ENCODE measurements at regions not wholly inside any gene's neighbourhood (a gene's known extent, or its start where the extent isn't known, plus 50 kb on each side); places are given as distances from the start of the nearest gene placed in this dataset.

DNA sequence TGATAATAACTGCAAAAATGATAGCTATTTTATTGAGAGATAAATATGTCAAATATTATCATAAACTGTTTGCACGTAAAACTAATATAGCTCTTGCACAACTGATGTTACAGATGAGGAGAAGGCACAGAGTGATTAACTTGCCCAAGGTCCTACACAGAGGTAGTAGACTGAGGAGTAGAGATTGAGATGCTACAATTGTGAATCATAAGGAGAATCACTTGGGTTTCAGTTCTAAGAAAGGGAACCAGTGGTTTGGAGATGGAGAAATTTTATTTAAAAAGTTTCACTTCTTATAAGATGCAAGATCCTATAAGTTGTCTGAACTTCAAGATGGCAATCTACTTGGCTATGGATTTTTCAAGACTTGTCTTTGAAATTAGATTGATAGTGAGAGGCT lies 224.8 kb upstream of the RAG2 start (continued):
- TF ChIP-seq, protein P1, sequence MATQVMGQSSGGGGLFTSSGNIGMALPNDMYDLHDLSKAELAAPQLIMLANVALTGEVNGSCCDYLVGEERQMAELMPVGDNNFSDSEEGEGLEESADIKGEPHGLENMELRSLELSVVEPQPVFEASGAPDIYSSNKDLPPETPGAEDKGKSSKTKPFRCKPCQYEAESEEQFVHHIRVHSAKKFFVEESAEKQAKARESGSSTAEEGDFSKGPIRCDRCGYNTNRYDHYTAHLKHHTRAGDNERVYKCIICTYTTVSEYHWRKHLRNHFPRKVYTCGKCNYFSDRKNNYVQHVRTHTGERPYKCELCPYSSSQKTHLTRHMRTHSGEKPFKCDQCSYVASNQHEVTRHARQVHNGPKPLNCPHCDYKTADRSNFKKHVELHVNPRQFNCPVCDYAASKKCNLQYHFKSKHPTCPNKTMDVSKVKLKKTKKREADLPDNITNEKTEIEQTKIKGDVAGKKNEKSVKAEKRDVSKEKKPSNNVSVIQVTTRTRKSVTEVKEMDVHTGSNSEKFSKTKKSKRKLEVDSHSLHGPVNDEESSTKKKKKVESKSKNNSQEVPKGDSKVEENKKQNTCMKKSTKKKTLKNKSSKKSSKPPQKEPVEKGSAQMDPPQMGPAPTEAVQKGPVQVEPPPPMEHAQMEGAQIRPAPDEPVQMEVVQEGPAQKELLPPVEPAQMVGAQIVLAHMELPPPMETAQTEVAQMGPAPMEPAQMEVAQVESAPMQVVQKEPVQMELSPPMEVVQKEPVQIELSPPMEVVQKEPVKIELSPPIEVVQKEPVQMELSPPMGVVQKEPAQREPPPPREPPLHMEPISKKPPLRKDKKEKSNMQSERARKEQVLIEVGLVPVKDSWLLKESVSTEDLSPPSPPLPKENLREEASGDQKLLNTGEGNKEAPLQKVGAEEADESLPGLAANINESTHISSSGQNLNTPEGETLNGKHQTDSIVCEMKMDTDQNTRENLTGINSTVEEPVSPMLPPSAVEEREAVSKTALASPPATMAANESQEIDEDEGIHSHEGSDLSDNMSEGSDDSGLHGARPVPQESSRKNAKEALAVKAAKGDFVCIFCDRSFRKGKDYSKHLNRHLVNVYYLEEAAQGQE (IDR thresholded peaks at IDR 0.05; ENCODE audit: low read depth): no peak

DNA sequence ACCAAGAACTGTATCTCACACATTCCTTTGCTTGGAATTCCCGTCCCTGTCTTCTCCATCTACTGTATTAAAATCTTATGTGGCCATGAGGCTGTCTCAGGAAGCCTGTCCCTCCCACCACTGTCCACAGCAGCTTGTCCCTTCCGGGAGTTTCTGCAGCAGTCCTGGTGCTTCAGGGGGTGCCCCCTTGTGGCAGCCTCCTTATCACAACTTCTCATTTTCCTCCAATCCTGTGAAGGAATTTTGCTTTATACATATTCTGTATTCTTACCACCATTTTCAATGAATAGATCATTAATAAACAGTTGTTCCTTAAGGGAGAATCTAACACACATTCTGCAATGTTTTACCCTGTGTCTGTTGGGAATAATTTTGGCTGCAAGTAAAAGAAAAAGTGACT lies 220.4 kb upstream of the RAG2 start:
- peak; percentile 72 for ATAC-seq
- Histone ChIP-seq H3K9ac (ENCODE audit: low read length) (no peak overlapping the region), H3K9me3 (ENCODE audit: control insufficient read depth in 1 of 2, insufficient read depth in 1 of 2, low read depth in 1 of 2, low read length in 2 of 2) (no peaks in the 10 kb centered on the region), H3K36me3 (ENCODE audit: control insufficient read depth in 1 of 2, insufficient read depth in 2 of 2, low read length in 2 of 2) (no peaks in the 10 kb centered on the region), H3K4me3 (replicated peaks in 1 of 2; ENCODE audit: low read depth in 1 of 2, low read length in 2 of 2) (no peak overlapping the region), H3K4me1 (ENCODE audit: control insufficient read depth in 1 of 2, insufficient read depth in 2 of 2, low read length in 2 of 2) (no peaks in the 10 kb centered on the region), H3K9me2 (ENCODE audit: insufficient read depth) (no peaks in the 10 kb centered on the region), H3K4me2 (ENCODE audit: low read length) (no peak overlapping the region), H3K79me2 (ENCODE audit: insufficient read depth, low read length) (no peaks in the 10 kb centered on the region), H3K27me3 (ENCODE audit: insufficient read depth, low read length) (no peaks in the 10 kb centered on the region), H2AFZ (ENCODE audit: low read depth, low read length, poor library complexity, severe bottlenecking) (no peak overlapping the region), H3K27ac (ENCODE audit: low read depth, low read length) (no peak overlapping the region), H4K20me1 (ENCODE audit: insufficient read depth) (no peaks in the 10 kb centered on the region)
- intact Hi-C loops (cut with micrococcal nuclease): no loop called here
- BruUV-seq (replicated peaks): no TSS peak
- peak; percentile 6 for DNase-seq (ENCODE audit: low read depth, low spot score)
- ChIA-PET CTCF (interaction anchor here (1.2 kb wide), 1 partner anchor 11 kb away, joined by 3 read pairs; no protein-coding TSS in a partner anchor), POLR2A (no interaction called here), RAD21 (ENCODE audit: low non-redundant PET in 1 of 2, low total read pairs in 2 of 2, uncharacterized antibody in 2 of 2, unreplicated experiment in 2 of 2) (no interaction called here)
- TF ChIP-seq YY1 (IDR thresholded peaks at IDR 0.05; ENCODE audit: extremely low read depth, insufficient replicate concordance, low read depth, low read length): no peak
- TF ChIP-seq, protein P2, sequence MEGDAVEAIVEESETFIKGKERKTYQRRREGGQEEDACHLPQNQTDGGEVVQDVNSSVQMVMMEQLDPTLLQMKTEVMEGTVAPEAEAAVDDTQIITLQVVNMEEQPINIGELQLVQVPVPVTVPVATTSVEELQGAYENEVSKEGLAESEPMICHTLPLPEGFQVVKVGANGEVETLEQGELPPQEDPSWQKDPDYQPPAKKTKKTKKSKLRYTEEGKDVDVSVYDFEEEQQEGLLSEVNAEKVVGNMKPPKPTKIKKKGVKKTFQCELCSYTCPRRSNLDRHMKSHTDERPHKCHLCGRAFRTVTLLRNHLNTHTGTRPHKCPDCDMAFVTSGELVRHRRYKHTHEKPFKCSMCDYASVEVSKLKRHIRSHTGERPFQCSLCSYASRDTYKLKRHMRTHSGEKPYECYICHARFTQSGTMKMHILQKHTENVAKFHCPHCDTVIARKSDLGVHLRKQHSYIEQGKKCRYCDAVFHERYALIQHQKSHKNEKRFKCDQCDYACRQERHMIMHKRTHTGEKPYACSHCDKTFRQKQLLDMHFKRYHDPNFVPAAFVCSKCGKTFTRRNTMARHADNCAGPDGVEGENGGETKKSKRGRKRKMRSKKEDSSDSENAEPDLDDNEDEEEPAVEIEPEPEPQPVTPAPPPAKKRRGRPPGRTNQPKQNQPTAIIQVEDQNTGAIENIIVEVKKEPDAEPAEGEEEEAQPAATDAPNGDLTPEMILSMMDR (IDR thresholded peaks at IDR 0.05 in 2 of 3, conservative IDR thresholded peaks at IDR 0.05 in 1 of 3; ENCODE audit: borderline replicate concordance in 1 of 3, insufficient read depth in 1 of 3, low read depth in 2 of 3, low read length in 2 of 3): peak in 2 of 3 experiments; percentile 41 to 46; a peak in 4 of 6 replicates
- no peak for TF ChIP-seq ZFX (IDR thresholded peaks at IDR 0.05)
